ENCODE measurements at regions not wholly inside any gene's neighbourhood (a gene's known extent, or its start where the extent isn't known, plus 50 kb on each side); places are given as distances from the start of the nearest gene placed in this dataset.
A peak's percentile ranks its signal among the peaks of the same experiment; 100 is the strongest.

DNA sequence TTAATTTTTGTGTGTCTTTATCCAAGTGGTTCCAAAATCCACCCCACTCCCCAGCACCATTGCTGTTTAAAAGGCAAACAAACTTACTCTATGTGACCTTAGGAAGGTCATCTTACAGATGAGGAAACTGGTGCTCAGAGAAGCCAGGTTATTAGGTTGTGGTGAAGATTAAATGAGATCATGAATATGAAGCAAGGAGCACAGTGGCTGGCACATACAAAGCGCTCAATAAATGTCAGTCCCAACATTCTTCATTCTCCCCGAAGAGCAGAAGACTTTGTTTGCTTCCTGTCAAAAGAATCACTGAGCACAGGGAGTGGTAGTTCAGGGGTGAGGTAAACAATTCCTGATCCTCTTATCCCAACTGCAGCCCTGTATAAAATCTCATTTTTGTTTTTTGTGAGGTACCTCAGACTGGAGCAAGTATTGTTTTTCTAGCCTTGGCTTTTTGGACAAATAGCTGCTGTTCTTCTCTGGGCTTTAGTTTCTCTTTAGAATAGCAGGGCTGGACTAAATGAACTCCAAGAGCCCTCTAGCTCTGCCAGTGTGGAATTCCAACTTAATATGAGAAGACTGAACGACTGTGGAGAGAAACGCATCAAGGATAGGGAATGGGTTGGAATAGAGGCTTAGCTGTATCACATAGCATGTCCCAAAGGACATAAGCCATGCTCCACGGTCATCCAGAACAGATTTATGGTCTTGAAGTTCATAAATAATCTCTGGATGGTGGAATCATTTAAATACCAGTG is 455.3 kb upstream of the USP24 start:
- no peak for DNase-seq (ENCODE audit: low read depth in 2 of 3, low spot score in 2 of 3)

DNA sequence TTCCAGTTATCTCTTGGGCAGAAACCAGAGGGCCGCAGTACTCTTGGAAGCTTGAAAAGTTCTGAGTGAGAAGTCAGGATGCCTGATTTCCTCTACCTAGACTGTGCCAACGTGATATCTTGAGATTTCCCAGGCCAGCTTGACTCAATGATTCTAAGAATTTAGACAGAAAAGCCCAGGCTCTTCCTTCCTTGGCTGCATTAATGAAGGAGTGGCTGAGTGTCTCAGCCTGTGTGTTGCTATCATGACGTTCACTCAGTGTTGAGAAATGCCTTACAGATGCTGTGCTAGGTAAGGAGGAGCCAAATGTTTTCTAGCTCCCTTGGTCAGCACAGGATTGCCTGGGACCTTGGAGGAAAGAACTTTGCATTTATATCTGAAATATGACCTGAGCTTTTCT is 454.1 kb upstream of the USP24 start:
- DNase-seq (ENCODE audit: low read depth in 2 of 3, low spot score in 2 of 3), result no peak

DNA sequence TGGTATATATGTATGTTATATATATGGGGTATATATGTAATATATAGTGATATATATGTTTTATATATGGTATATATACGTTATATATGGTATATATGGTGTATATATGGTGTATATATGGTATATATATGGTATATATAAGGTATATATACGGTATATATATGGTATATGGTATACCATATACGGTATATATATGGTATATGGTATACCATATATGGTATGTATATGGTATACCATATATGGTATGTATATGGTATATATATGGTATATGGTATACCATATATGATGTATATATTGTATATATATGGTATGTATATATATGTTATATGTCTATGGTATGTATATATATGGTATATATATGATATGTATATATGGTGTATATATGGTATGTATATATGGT is 447.7 kb upstream of the USP24 start:
- DNase-seq (ENCODE audit: low read depth in 2 of 3, low spot score in 2 of 3), result no peak

DNA sequence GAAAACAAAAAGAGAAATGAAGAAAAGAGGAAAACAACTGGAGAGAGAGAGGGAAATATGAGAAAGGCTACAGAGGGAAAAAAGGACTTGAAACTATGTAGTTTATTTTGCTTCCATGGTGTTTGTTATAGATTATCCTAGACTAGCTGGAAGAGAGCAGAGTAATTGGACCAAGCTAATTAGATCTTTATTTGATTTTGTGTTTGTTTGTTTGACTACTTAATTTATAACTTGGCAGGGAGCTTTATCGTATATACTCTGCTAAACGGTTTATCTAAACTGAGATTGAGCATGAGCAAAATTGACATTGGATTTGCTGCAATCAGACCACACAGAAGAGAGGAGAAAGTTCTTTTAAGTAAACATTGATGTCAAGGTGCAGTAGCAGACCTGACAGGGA is 443.8 kb upstream of the USP24 start:
- DNase-seq (ENCODE audit: low read depth in 2 of 3, low spot score in 2 of 3), result no peak

DNA sequence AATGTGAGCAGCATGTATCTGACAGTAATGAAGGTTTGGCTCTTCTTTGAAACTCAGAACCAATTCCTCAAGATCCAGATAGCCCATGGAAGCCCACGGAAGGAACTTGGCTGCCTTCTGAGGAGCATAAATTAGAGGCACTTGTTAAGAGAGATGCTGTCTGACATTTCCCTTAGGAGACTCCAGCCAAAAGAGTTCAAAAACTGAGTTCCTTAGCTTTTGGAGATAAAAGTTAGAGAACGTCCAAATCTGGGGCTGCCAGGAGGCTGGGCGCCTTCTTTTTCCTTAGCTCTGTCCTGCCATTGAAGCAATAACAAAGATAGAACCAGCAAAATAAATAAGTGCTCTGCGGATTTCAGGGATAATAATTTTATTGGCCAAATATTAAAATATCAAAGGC is 439.6 kb upstream of the USP24 start:
- DNase-seq (ENCODE audit: low read depth in 2 of 3, low spot score in 2 of 3), result no peak

DNA sequence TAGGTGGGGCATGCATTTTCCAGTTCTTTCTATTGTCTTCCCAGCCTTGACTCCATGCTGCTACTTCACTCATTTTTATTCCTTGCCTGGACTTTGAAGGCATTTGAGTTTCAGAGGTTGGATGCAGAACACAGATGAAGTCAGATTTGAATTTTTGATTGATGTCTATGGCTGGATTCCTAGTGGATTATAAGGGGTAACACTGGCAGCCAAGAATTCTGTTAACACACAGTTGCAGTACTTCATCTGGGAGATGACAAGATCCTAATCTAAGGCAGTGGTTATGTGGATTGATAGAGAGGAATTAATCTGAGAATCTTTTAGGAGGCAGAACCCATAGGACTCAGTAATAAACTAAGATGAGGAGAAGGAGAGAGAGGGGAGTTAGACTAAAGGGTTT is 439.0 kb upstream of the USP24 start:
- no peak for DNase-seq (ENCODE audit: low read depth in 2 of 3, low spot score in 2 of 3)

DNA sequence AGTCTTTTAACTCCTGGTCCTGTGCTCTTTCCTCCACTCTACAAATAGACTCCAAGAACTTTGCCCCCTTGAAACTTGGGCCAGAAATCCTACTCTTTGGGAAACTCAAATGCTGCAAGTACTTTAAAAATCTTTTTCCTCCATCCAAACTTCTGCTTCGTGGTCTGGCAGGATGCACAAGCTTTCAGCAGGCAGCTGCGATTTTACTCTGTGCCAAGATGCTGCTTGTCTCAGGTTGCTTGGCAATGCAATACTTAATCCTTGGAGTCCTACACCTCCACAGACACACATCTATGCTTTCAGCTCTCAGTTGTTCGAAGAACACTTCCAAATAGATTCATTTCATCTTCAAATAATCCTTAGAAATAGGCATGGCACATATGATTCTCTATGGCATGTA is 435.3 kb upstream of the USP24 start:
- DNase-seq (ENCODE audit: low read depth in 2 of 3, low spot score in 2 of 3), result no peak

DNA sequence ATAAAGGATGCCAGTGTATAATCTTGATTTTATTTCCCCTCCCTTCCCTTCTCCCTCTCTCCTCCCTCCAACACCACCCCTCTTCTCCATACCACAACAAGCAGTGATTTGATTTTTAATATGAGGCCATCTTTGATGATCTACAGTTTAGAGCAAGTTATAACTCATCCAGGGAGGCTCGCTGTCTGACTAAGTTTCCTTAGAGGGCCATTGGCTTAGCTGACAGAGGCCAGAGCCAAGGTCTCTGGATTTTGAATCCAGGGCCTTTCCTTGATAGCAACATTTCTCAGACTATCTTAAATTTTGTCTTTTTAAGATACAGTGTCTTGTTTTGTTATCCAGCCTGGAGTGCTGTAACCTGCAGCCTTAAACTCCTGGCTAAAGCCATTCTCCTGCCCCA is 431.0 kb upstream of the USP24 start:
- DNase-seq (ENCODE audit: low read depth in 2 of 3, low spot score in 2 of 3), result no peak

DNA sequence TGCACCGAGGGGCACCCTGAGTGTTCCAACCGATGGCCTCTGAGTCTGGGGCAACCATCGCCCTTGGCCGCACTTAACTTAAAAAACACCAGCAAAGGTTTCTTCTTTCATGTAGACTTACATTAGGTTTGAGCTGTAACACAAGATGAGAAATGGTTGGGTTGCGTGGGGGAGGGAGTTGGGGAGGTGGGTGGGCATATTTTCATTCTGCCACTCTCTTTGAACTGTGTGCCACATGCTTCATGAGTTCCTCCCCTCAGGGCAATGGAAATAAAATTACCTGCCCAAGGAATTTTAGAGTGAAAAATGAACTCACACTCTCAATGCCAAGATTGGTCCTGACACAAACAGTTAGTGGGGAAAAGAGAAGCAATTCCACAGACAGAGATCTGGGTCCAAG is 430.1 kb upstream of the USP24 start:
- no peak for DNase-seq (ENCODE audit: low read depth in 2 of 3, low spot score in 2 of 3)

DNA sequence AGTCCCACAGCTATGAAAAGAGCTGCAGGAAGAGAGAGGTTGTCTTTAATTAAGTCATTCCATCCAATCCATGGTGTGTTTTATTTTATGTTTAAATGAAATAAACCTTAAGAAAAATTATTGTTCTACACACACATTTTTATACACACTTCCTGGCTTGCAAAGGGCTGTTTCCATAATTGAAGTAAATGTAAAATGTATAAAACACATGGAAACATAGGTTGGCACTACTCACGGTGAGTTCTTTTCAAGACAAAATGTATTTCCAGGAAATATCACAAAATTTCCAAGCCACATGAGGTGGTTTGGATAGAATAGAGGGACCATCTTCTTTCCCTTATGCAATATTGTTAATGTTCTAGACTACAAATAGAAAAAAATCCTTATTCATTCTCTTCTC is 426.8 kb upstream of the USP24 start:
- DNase-seq (ENCODE audit: low read depth in 2 of 3, low spot score in 2 of 3), result no peak

DNA sequence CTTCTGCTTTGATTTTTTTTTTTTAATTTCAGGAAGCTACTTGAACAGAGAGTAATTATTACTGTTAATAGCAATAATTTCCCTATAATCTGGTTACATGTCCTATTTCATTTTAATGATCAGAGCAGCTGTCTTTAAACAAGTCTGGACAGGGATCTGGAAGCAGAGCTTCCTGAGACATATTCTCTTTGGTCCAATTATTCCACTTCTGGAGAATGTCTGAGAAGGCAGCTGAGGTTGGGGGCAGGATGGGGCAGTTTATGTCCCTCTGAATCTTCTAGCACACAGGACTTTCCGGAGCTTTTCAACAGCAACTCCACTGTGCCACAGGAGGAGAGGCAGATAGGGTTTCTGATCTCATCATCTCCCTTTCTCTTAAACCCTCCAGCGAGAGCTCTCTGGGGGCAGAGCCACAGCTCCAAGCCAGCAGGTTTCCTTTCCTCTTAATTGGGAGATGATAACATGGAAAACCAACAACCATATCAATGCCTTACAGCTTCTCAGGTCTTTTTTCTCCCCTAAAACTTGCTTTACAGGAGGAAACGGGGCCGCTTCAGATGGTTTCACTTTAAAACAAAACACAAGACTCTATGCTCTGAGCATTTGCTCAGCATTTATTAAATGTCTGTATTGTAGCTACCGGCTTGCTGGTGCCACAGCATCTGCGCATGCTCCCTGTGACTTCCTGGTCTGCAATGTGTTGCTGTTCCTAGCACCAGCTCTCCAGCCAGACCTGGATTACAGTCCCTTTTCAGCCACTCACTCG is 425.7 kb upstream of the USP24 start:
- peak in 2 of 3 donors; percentile 40 to 75 for DNase-seq (ENCODE audit: low read depth in 2 of 3, low spot score in 2 of 3)

DNA sequence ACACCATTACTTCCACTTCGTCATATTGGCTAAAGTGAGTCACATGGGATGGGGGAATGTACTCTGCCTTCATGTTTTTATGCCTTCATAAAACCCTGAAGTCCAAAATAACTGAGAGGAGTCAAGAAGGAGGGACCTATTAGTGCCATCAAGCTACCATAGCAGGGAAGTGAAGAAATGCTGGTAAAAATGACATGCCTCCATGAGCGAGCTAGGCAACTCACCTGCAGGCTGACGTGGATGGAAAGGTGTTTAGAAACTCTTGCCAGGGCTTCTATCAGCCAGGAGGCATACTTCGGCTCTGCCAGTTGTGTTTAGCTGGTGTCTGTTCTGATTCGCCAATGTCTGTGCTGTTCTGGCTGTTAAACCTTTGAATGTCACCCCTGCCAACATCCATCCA is 424.4 kb upstream of the USP24 start:
- DNase-seq (ENCODE audit: low read depth in 2 of 3, low spot score in 2 of 3), result no peak

DNA sequence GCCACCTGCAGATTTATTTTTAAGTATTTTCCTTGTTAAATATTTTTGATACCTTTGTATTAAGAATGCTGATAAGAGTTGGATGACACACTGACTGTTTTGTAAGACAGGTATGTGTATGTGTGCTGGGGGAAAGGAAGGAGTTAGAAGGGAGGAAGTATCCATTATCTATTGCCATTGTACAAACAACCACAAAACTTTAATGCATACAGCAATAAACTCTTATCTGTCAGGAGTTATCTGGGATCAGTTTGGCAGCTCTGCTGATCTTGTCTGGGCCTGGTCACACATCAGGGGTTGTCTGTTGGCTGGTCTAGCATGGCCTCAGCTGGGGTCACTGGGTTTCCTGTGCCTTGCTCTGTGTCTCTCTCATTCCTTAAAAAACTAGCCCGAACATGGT is 423.9 kb upstream of the USP24 start:
- DNase-seq (ENCODE audit: low read depth in 2 of 3, low spot score in 2 of 3), result no peak

DNA sequence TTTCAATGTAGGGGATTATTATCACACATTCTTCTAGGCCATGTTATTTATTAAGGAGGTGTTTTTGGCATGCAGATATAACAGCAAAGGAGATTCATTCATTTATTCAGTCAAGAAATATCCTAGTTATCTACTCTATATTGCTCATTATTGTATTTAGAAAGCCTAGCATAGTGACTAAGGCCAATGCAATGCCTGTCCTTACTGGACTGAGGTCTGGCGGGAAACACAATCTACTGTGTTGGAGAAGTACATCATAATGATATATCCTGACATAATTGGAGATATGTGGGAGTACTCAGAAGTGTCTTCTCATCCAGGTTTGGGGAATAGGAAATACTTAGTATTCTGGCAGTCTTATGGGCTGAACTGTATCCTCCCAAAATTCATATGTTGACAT is 421.5 kb upstream of the USP24 start:
- no peak for DNase-seq (ENCODE audit: low read depth in 2 of 3, low spot score in 2 of 3)

DNA sequence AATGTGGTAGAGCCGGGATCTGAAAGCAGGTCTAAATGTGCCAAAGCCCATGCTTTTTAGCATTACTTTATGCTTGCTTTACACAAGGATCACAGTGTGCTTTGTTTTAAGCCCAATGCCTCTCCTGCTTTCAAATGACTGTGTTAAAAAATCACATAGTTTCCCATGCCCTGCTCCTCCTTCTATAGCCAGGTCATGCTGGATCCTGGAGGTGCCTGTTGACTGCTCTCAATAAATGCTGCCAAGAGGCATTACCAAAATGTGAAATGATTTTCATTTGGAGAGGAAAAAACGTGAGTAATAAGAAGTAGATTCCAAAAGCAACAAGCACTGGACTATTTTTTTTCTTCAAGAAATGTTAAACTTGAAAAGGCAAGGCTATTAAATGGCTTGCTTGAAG is 420.7 kb upstream of the USP24 start:
- DNase-seq (ENCODE audit: low read depth in 2 of 3, low spot score in 2 of 3), result no peak

DNA sequence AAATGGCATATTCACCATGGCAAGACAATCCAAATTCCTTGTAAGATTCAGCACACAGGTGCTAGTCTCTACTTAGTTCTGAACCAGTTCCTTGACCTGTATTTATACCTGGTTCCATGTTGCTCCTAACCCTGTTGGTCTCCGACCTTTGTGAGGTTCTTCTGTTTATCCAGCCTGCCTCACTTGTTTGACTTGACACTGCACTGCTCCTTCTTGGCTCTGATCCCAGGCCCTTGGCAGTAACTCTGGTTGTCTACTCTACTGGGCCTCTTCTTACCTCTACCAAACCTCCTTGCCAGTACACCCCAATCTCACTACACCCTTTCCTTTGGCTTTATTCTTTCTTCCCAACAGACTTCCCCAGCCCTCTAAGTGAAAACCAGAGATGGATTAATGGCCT is 419.4 kb upstream of the USP24 start:
- no peak for DNase-seq (ENCODE audit: low read depth in 2 of 3, low spot score in 2 of 3)

DNA sequence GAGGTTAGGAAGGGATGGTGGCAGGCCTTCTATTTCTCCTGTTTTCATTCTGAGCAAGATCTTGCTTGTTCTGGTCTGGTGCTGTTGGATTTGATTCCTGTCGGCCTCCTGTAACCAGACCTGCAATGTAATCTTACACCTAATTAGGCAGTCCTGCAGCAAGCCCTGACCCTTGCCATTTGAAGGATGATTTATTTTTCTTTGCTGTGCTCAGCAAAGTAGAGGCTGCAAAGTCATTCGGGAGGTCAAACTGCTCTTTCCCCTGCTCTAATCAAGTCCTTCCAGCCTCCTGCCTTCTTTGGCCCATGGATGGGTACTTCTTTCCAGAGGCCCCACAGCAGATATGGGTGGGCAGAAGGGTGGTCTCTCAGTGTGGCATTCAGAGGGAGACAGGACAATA is 417.7 kb upstream of the USP24 start:
- no peak for DNase-seq (ENCODE audit: low read depth in 2 of 3, low spot score in 2 of 3)

DNA sequence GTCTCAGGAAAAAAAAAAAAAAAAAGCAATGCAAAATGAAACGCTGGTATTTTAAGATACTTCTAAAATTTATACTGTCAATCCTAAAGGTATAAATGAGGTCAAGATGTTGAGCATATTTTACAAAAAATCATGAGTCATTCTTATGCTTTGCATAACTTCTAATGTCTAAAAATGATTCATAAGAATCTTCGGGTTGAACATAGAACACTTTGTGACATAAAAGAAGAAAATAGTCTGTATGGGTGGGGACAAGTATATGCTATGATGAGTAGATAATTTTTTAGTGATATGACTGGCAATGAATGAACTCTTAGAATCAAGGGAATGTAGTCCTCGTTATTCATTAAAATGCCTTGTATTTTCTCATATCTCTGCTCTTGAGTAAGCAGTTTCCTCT is 416.9 kb upstream of the USP24 start:
- peak in 1 of 3 donors; percentile 23 for DNase-seq (ENCODE audit: low read depth in 2 of 3, low spot score in 2 of 3)

DNA sequence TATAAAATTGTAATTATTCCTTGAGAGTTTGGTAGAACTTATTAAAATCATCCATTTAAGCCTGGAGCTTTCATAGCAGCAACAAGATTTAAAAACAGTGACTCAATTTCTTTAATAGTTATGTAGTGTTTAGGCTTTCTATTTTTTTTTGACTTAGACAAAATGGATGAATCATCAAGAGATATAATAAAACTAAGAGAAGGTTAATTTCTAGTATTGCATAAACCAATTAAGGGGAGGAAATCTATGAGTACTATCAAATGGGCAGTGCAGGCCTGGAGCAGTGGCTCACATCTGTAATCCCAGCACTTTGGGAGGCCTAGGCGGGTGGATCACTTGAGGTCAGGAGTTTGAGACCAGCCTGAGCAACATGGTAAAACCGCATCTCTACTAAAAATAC is 416.3 kb upstream of the USP24 start:
- no peak for DNase-seq (ENCODE audit: low read depth in 2 of 3, low spot score in 2 of 3)

DNA sequence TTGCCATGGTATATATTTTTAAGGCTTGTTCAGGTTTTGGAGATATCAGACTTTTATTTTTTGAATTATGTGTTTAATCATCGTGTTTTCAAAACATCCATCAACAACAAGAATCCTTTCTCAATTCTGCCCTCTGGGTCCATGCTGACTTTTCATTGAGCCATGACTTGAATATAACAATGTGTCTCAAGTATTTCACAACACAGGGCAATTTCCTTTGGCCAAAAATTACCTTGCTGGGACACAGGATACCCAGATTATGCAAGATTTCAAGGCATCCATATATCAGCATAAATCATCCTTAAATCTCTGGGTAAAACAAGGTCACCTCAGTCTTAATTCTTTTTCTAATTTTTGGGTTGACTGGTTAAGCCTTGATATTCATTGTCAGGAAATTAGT is 411.2 kb upstream of the USP24 start:
- no peak for DNase-seq (ENCODE audit: low read depth in 2 of 3, low spot score in 2 of 3)

DNA sequence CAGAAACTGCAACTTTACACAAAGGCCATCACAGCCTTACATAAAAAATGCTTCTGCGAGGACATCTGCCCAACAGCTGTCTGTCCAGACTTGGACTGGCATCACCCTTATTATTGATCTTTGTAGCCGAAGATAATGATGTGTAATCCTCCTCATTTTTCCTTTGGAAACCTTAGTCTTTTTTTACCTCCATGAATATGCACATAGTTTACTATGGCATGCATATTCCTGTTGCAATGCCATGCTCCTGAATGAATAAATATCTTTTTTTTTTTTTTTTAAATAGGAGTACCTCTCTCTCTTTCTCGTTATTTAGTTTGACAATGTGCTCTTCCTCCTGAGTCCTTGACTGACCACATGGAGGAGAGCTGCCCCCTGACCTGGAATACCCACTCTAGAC is 409.6 kb upstream of the USP24 start:
- no peak for DNase-seq (ENCODE audit: low read depth in 2 of 3, low spot score in 2 of 3)

DNA sequence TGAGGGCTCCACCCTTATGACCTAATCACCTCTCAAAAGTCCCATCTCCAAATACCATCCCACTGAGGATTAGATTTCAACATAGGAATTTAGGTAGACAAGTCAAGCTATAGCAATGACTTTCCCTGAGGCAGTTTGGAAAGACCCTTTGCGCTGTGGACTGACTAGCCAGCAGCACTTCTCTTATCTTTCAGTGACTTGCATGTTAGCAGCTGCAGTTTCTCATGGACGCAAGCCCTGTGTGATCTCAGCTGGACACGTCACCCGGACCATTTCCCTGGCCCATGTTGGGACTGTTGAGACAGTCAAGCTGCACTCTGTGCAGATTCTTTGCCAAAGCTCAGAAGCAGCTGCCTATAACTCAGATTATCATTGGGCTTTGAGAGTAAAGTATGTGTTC is 408.1 kb upstream of the USP24 start:
- DNase-seq (ENCODE audit: low read depth in 2 of 3, low spot score in 2 of 3), result no peak

DNA sequence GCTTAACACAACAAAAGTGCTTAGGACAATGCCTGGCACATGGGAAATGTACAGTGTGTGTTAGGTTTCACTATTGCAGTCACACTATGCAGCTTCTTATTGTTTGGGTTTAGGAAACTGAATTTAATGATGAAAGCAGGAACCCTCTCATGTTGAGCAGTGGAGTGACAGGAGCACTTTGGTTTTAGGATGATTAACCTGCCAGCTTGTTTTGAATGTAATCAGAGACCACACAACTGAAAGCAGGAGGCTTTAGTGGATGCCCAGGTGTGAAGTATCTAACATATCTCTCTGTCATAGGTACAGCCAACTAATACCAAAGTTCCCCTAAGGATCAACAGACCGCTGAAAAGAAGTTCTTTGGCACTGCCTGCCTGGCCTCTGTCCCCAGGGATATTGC is 406.9 kb upstream of the USP24 start:
- DNase-seq (ENCODE audit: low read depth in 2 of 3, low spot score in 2 of 3), result no peak
